ENCODE measurements at regions not wholly inside any gene's neighbourhood (a gene's known extent, or its start where the extent isn't known, plus 50 kb on each side); places are given as distances from the start of the nearest gene placed in this dataset.
"Not testable (repeated sequence)": the region's sequence is repeated elsewhere in the genome, so short reads cannot be mapped to it uniquely, and the experiment has no call there.

DNA sequence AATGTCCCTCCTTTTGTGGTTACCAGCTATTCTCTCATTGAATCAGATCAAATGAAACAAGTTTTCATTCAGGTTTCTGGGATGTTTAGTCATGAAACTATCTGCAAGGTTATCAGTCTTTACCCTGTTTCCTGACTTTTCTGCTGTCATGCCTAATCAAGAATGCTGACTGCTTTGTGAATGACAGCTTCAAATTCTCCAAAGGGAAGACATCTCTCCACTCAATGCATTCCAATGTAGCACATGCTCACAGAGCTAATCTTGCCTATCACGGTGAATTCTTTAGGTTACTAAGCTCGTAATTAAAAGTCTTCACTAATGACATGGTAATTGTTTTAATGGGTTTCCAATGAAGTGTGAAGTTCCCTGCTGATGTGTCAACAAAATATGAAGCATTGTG is 1068.5 kb downstream of the PCDH7 start:
- TF ChIP-seq OSR1 (CRISPR knock-in tag; IDR thresholded peaks at IDR 0.05): no peak
- no peak for ATAC-seq

DNA sequence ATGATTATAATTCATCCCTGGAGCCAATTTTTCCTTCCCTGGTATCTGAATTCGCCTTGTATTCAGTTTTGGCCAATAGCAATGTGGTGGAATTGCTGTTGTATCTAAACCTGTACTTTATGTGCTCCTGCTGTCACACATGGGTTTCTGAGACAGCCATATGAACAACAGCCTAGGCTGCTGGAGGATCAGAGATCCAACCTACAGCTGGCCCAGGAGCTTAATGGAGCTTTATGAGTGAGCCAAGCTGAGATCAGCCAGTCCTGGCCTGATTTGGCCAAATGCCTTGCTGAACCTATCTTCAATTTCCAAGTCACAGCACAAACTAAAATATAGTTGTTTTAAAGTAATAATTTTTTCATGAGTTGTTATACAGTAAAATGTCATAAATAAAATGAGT is 1071.5 kb downstream of the PCDH7 start:
- TF ChIP-seq ESRRG (CRISPR knock-in tag; IDR thresholded peaks at IDR 0.05): no peak
- TF ChIP-seq, protein P1, sequence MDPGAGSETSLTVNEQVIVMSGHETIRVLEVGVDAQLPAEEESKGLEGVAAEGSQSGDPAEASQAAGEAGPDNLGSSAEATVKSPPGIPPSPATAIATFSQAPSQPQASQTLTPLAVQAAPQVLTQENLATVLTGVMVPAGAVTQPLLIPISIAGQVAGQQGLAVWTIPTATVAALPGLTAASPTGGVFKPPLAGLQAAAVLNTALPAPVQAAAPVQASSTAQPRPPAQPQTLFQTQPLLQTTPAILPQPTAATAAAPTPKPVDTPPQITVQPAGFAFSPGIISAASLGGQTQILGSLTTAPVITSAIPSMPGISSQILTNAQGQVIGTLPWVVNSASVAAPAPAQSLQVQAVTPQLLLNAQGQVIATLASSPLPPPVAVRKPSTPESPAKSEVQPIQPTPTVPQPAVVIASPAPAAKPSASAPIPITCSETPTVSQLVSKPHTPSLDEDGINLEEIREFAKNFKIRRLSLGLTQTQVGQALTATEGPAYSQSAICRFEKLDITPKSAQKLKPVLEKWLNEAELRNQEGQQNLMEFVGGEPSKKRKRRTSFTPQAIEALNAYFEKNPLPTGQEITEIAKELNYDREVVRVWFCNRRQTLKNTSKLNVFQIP (CRISPR knock-in tag; IDR thresholded peaks at IDR 0.05; ENCODE audit: borderline replicate concordance, low read depth): no peak
- TF ChIP-seq ZNF8 (CRISPR knock-in tag; IDR thresholded peaks at IDR 0.05): no peak
- TF ChIP-seq RARB (CRISPR knock-in tag; IDR thresholded peaks at IDR 0.05): no peak
- TF ChIP-seq GLIS3 (CRISPR knock-in tag; IDR thresholded peaks at IDR 0.05): no peak
- TF ChIP-seq, protein P2, sequence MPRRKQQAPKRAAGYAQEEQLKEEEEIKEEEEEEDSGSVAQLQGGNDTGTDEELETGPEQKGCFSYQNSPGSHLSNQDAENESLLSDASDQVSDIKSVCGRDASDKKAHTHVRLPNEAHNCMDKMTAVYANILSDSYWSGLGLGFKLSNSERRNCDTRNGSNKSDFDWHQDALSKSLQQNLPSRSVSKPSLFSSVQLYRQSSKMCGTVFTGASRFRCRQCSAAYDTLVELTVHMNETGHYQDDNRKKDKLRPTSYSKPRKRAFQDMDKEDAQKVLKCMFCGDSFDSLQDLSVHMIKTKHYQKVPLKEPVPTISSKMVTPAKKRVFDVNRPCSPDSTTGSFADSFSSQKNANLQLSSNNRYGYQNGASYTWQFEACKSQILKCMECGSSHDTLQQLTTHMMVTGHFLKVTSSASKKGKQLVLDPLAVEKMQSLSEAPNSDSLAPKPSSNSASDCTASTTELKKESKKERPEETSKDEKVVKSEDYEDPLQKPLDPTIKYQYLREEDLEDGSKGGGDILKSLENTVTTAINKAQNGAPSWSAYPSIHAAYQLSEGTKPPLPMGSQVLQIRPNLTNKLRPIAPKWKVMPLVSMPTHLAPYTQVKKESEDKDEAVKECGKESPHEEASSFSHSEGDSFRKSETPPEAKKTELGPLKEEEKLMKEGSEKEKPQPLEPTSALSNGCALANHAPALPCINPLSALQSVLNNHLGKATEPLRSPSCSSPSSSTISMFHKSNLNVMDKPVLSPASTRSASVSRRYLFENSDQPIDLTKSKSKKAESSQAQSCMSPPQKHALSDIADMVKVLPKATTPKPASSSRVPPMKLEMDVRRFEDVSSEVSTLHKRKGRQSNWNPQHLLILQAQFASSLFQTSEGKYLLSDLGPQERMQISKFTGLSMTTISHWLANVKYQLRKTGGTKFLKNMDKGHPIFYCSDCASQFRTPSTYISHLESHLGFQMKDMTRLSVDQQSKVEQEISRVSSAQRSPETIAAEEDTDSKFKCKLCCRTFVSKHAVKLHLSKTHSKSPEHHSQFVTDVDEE (CRISPR knock-in tag; IDR thresholded peaks at IDR 0.05): no peak
- TF ChIP-seq TOX (CRISPR knock-in tag; IDR thresholded peaks at IDR 0.05; ENCODE audit: borderline replicate concordance): no peak
- no peak for TF ChIP-seq ZNF70 (CRISPR knock-in tag; IDR thresholded peaks at IDR 0.05)
- no peak for TF ChIP-seq ZFP3 (CRISPR knock-in tag; IDR thresholded peaks at IDR 0.05)
- TF ChIP-seq, protein P3, sequence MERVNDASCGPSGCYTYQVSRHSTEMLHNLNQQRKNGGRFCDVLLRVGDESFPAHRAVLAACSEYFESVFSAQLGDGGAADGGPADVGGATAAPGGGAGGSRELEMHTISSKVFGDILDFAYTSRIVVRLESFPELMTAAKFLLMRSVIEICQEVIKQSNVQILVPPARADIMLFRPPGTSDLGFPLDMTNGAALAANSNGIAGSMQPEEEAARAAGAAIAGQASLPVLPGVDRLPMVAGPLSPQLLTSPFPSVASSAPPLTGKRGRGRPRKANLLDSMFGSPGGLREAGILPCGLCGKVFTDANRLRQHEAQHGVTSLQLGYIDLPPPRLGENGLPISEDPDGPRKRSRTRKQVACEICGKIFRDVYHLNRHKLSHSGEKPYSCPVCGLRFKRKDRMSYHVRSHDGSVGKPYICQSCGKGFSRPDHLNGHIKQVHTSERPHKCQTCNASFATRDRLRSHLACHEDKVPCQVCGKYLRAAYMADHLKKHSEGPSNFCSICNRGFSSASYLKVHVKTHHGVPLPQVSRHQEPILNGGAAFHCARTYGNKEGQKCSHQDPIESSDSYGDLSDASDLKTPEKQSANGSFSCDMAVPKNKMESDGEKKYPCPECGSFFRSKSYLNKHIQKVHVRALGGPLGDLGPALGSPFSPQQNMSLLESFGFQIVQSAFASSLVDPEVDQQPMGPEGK (CRISPR knock-in tag; IDR thresholded peaks at IDR 0.05; ENCODE audit: borderline replicate concordance): no peak
- no peak for TF ChIP-seq SNAI2 (CRISPR knock-in tag; IDR thresholded peaks at IDR 0.05)
- TF ChIP-seq ISL1 (CRISPR knock-in tag; IDR thresholded peaks at IDR 0.05): no peak
- no peak for TF ChIP-seq ZFP30 (CRISPR knock-in tag; IDR thresholded peaks at IDR 0.05)
- TF ChIP-seq, protein P4, sequence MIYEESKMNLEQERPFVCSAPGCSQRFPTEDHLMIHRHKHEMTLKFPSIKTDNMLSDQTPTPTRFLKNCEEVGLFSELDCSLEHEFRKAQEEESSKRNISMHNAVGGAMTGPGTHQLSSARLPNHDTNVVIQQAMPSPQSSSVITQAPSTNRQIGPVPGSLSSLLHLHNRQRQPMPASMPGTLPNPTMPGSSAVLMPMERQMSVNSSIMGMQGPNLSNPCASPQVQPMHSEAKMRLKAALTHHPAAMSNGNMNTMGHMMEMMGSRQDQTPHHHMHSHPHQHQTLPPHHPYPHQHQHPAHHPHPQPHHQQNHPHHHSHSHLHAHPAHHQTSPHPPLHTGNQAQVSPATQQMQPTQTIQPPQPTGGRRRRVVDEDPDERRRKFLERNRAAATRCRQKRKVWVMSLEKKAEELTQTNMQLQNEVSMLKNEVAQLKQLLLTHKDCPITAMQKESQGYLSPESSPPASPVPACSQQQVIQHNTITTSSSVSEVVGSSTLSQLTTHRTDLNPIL (CRISPR knock-in tag; IDR thresholded peaks at IDR 0.05; ENCODE audit: low read depth): no peak
- TF ChIP-seq BACH2 (CRISPR knock-in tag; IDR thresholded peaks at IDR 0.05; ENCODE audit: borderline replicate concordance): no peak
- TF ChIP-seq ZNF565 (CRISPR knock-in tag; conservative IDR thresholded peaks at IDR 0.05; ENCODE audit: low read depth): no peak
- TF ChIP-seq TCF4 (CRISPR knock-in tag; IDR thresholded peaks at IDR 0.05; ENCODE audit: borderline replicate concordance): no peak
- ATAC-seq: no peak

DNA sequence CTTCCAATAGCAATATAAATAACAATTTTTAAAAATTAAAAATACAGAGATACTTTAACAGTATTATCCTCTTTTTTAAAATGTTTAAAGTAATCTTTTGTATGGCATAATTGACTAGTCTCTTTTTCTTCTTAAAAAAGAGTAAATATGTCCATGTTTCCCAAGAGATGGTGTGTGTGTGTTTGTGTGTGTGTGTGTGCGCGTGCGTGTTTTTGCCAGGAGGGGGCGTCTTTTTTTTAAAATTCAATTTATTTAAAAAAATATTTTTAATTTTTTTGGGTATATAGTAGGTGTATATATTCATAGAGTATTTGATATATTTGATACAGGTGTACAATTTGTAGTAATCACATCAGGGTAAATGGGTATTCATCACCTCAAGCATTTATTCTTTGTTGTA is 1073.7 kb downstream of the PCDH7 start:
- TF ChIP-seq ZNF8 (CRISPR knock-in tag; IDR thresholded peaks at IDR 0.05) (no peak), TCF4 (CRISPR knock-in tag; IDR thresholded peaks at IDR 0.05; ENCODE audit: borderline replicate concordance) (no peak), TOX (CRISPR knock-in tag; IDR thresholded peaks at IDR 0.05; ENCODE audit: borderline replicate concordance) (no peak), GLIS3 (CRISPR knock-in tag; IDR thresholded peaks at IDR 0.05) (no peak), ARNTL (CRISPR knock-in tag; IDR thresholded peaks at IDR 0.05; ENCODE audit: borderline replicate concordance, low read depth) (no peak), ISL1 (CRISPR knock-in tag; IDR thresholded peaks at IDR 0.05) (no peak), ZFP30 (CRISPR knock-in tag; IDR thresholded peaks at IDR 0.05) (no peak), ZC3H10 (CRISPR knock-in tag; IDR thresholded peaks at IDR 0.05) (no peak), OSR1 (CRISPR knock-in tag; IDR thresholded peaks at IDR 0.05) (no peak), CSDC2 (CRISPR knock-in tag; IDR thresholded peaks at IDR 0.05) (no peak), ZNF565 (CRISPR knock-in tag; conservative IDR thresholded peaks at IDR 0.05; ENCODE audit: low read depth) (no peak), ZNF70 (CRISPR knock-in tag; IDR thresholded peaks at IDR 0.05) (no peak)
- TF ChIP-seq, protein P4 (CRISPR knock-in tag; IDR thresholded peaks at IDR 0.05; ENCODE audit: low read depth): no peak
- TF ChIP-seq, protein P1 (CRISPR knock-in tag; IDR thresholded peaks at IDR 0.05; ENCODE audit: borderline replicate concordance, low read depth): no peak
- TF ChIP-seq, protein P3 (CRISPR knock-in tag; IDR thresholded peaks at IDR 0.05; ENCODE audit: borderline replicate concordance): no peak
- ATAC-seq: no peak

DNA sequence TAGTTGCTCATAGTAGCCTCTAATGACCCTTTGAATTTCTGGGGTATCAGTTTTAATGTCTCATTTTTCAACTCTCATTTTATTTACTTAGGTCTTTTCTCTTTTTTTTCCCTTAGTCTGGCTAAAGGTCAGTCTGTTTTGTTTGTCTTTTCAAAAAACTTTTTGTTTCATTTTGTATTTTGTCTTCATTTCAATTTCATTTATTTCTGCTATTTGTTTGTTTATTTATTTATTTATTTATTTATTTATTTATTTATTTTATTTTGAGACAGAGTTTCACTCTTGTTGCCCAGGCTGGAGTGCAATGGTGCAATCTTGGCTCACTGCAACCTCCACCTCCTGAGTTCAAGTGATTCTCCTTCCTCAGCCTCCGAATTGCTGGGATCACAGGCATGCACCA is 1076.9 kb downstream of the PCDH7 start:
- not testable (repeated sequence) for ATAC-seq

Data from SK-N-SH treated with all-trans-retinoic acid at 6 μM for 48 hours (cell line).